PFSK-1 (cell line): ENCODE measurements at regions not wholly inside any gene's neighbourhood (a gene's known extent, or its start where the extent isn't known, plus 50 kb on each side); places are given as distances from the start of the nearest gene placed in this dataset.

Experiments
- FOXP2 ChIP-seq: optimal IDR thresholded peaks from 2 replicates; pipeline ENCODE3; 2011; ENCODE audit warnings: borderline replicate concordance, control low read depth, inconsistent platforms; ENCODE audit not compliant: insufficient read depth; ENCODE audit errors: extremely low read length, extremely low read depth
- POLR2AphosphoS5 ChIP-seq: IDR thresholded peaks from 2 replicates; pipeline ENCODE4 v1.6.1; 2012; ENCODE audit warnings: low read depth, mild to moderate bottlenecking, control low read depth, low read length, moderate library complexity
- SIN3A ChIP-seq: IDR thresholded peaks from 2 replicates; pipeline ENCODE4 v1.6.1; 2012; ENCODE audit warnings: mild to moderate bottlenecking, low read length, moderate library complexity, borderline replicate concordance; ENCODE audit not compliant: insufficient read depth
- TAF1 ChIP-seq: IDR thresholded peaks from 2 replicates; pipeline ENCODE4 v1.6.1; 2012; ENCODE audit warnings: low read length, control low read depth, borderline replicate concordance; ENCODE audit not compliant: insufficient read depth
- TF ChIP-seq, protein P1 (sequence below), 2 experiments: IDR thresholded peaks; 2 replicates each; pipeline versions ENCODE4 v1.6.1 to v1.8.0; 2011 to 2012; ENCODE audit warnings: low read depth in 2 of 2, low read length in 2 of 2, control low read depth in 1 of 2, inconsistent platforms in 1 of 2, mild to moderate bottlenecking in 1 of 2, moderate library complexity in 1 of 2; ENCODE audit not compliant: insufficient read depth in 1 of 2

DNA sequence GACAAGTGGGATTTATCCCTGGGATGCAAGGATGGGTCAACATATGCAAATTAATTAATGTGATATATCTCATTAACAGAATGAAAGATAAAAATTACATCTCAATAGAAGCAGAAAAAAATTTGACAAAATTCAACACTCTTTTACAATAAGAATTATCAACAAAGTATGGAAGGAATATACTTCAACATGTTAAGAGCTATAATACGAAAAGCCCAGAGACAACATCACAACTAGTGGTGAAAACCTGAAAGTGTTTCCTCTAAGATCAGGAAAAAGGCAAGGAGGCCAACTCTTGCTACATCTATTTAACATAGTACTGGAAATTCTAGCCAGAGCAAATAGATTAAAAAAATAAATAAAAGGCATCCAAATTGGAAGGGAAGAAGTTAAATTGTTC lies 970.0 kb upstream of the POT1 start:
- TF ChIP-seq, protein P1, sequence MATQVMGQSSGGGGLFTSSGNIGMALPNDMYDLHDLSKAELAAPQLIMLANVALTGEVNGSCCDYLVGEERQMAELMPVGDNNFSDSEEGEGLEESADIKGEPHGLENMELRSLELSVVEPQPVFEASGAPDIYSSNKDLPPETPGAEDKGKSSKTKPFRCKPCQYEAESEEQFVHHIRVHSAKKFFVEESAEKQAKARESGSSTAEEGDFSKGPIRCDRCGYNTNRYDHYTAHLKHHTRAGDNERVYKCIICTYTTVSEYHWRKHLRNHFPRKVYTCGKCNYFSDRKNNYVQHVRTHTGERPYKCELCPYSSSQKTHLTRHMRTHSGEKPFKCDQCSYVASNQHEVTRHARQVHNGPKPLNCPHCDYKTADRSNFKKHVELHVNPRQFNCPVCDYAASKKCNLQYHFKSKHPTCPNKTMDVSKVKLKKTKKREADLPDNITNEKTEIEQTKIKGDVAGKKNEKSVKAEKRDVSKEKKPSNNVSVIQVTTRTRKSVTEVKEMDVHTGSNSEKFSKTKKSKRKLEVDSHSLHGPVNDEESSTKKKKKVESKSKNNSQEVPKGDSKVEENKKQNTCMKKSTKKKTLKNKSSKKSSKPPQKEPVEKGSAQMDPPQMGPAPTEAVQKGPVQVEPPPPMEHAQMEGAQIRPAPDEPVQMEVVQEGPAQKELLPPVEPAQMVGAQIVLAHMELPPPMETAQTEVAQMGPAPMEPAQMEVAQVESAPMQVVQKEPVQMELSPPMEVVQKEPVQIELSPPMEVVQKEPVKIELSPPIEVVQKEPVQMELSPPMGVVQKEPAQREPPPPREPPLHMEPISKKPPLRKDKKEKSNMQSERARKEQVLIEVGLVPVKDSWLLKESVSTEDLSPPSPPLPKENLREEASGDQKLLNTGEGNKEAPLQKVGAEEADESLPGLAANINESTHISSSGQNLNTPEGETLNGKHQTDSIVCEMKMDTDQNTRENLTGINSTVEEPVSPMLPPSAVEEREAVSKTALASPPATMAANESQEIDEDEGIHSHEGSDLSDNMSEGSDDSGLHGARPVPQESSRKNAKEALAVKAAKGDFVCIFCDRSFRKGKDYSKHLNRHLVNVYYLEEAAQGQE (IDR thresholded peaks at IDR 0.05; ENCODE audit: insufficient read depth in 1 of 2, low read depth in 2 of 2, low read length in 2 of 2) = no peak
- no peak for TF ChIP-seq POLR2AphosphoS5
- TF ChIP-seq TAF1 = no peak
- no peak for TF ChIP-seq FOXP2
- no peak for TF ChIP-seq SIN3A

DNA sequence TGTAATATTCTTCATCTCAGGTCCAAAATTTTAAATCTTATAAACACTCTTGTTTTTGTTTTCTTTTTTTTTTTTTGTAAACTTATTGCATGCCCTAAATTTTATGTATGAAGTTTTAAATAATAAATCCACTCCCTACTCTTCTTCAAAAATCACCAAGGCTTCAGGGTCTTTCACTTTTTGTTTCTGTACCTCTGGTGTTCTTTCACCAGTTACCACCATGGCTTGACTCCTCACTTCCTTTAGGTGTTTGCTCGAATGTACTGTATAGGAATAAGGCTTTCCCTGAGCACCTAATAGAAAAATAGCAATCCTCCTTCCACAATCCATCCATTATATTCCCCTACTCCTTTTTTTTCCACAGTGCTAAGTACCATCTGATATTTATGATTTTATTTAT lies 962.8 kb upstream of the POT1 start:
- TF ChIP-seq SIN3A (no peak), TAF1 (no peak), FOXP2 (no peak)

- no peak for TF ChIP-seq TAF1
- TF ChIP-seq, protein P1 (IDR thresholded peaks at IDR 0.05; ENCODE audit: insufficient read depth in 1 of 2, low read depth in 2 of 2, low read length in 2 of 2) = no peak
- TF ChIP-seq FOXP2 = no peak
- TF ChIP-seq SIN3A = no peak
- TF ChIP-seq POLR2AphosphoS5 = no peak
Measured at GRCh38 chr7:125878988-125879387, 949.4 kb upstream of the POT1 start.

DNA sequence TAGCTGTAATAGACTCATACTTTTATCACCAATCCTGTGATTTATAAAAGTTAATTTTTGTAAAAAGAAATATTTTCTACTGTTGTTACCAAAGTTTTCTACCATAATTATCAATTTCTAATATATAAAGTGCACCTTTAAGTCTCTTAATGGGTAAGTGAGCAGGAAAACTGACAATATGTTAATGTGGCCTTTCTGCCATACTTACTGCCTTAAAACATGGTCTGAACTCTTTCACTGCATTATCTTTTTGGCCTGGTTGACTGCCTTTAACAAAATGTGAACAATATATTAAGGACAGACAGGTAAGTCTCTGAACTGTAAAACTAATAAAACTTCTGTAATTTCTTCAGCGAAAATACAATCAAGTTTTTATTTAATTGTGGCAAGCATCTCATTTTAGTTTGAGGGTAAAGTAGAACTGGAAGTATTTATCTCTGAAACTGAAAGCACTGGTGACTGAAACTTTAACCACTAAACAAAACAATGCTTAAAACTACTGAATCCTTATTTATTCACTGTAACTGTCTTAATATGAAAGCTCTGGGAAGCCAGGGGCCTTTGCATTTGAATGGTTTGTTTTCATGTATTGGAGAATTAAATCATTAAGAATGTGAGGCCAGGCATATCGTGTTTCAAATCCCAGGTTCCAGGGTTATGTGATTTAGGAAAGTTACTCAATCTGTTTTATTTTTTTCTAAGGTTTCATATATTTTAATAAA lies 948.8 kb upstream of the POT1 start:
- TF ChIP-seq SIN3A = no peak
- TF ChIP-seq FOXP2 = no peak
- TF ChIP-seq, protein P1 (IDR thresholded peaks at IDR 0.05; ENCODE audit: insufficient read depth in 1 of 2, low read depth in 2 of 2, low read length in 2 of 2) = no peak
- TF ChIP-seq POLR2AphosphoS5 = no peak
- no peak for TF ChIP-seq TAF1

GRCh38 chr7:125877246-125877645 lies 947.6 kb upstream of the POT1 start:
- TF ChIP-seq SIN3A (no peak), FOXP2 (no peak), POLR2AphosphoS5 (no peak), TAF1 (no peak)
- TF ChIP-seq, protein P1 (IDR thresholded peaks at IDR 0.05; ENCODE audit: insufficient read depth in 1 of 2, low read depth in 2 of 2, low read length in 2 of 2) = no peak
